HG03039 (cell line): ENCODE measurements at regions not wholly inside any gene's neighbourhood (a gene's known extent, or its start where the extent isn't known, plus 50 kb on each side); places are given as distances from the start of the nearest gene placed in this dataset.
"Not testable (repeated sequence)": the region's sequence is repeated elsewhere in the genome, so short reads cannot be mapped to it uniquely, and the experiment has no call there.

Experiments
- ATAC-seq: cut with Tn5 transposase; IDR thresholded peaks from one replicate; pipeline ENCODE4 v1.9.1; 2021; ENCODE audit warnings: mild to moderate bottlenecking, moderate library complexity; ENCODE audit not compliant: unreplicated experiment

- no peak for ATAC-seq
These were observed 315.7 kb downstream of the REEP3 start for GRCh38 chr10:63836666-63837442.

GRCh38 chr10:63841761-63842160, 320.6 kb downstream of the REEP3 start:
- ATAC-seq = no peak

- no peak for ATAC-seq
These were observed 321.9 kb downstream of the REEP3 start for GRCh38 chr10:63843107-63843506.

GRCh38 chr10:63848871-63849270, 327.7 kb downstream of the REEP3 start:
- not testable (repeated sequence) for ATAC-seq

GRCh38 chr10:63862860-63863259, 341.7 kb downstream of the REEP3 start:
- ATAC-seq = no peak

- no peak for ATAC-seq
These were observed 344.0 kb downstream of the REEP3 start for GRCh38 chr10:63865210-63865609.

GRCh38 chr10:63866075-63866746, 345.0 kb downstream of the REEP3 start:
- ATAC-seq = peak; percentile 75

- peak; percentile 44 for ATAC-seq
These were observed 345.5 kb downstream of the REEP3 start for GRCh38 chr10:63866747-63867140.

GRCh38 chr10:63878428-63878827, 357.2 kb downstream of the REEP3 start:
- ATAC-seq = no peak

- ATAC-seq = no peak
These were observed 362.7 kb downstream of the REEP3 start for GRCh38 chr10:63883861-63884260.

GRCh38 chr10:63884426-63884825, 363.2 kb downstream of the REEP3 start:
- ATAC-seq = no peak

- no peak for ATAC-seq
These were observed 364.0 kb downstream of the REEP3 start for GRCh38 chr10:63885156-63885555.

GRCh38 chr10:63886281-63887022, 365.3 kb downstream of the REEP3 start:
- no peak for ATAC-seq

- ATAC-seq = no peak
These were observed 365.9 kb downstream of the REEP3 start for GRCh38 chr10:63887023-63887589.

GRCh38 chr10:63887600-63888370, 366.6 kb downstream of the REEP3 start:
- no peak for ATAC-seq

- no peak for ATAC-seq
These were observed 368.6 kb downstream of the REEP3 start for GRCh38 chr10:63889803-63890202.

- ATAC-seq = no peak
These were observed 375.8 kb downstream of the REEP3 start for GRCh38 chr10:63896992-63897391.

GRCh38 chr10:63899673-63900300, 378.6 kb downstream of the REEP3 start:
- ATAC-seq = no peak

GRCh38 chr10:63901228-63901627, 380.0 kb downstream of the REEP3 start:
- no peak for ATAC-seq

GRCh38 chr10:63901881-63902280, 380.7 kb downstream of the REEP3 start:
- ATAC-seq = no peak
